Esophagus squamous epithelium (tissue), 4 donors: ENCODE measurements at regions not wholly inside any gene's neighbourhood (a gene's known extent, or its start where the extent isn't known, plus 50 kb on each side); places are given as distances from the start of the nearest gene placed in this dataset.

Experiments used
- POLR2A ChIP-seq, 4 donors: fragments of 450-650 bp; IDR thresholded peaks; one replicate each; pipeline ENCODE4 v1.6.1; 2017; ENCODE audit warnings: antibody characterized with exemption in 4 of 4, mild to moderate bottlenecking in 4 of 4, moderate library complexity in 3 of 4
- TF ChIP-seq, protein P1 (sequence below), 6 experiments: fragments of 450-650 bp in 4 of 6; fragments of 200-600 bp in 2 of 6; sonication (generic) in 2 of 6; IDR thresholded peaks; one replicate each; pipeline ENCODE4 v1.5.1; 2016 to 2019; ENCODE audit warnings: antibody characterized with exemption in 6 of 6, mild to moderate bottlenecking in 4 of 6, moderate library complexity in 4 of 6

DNA sequence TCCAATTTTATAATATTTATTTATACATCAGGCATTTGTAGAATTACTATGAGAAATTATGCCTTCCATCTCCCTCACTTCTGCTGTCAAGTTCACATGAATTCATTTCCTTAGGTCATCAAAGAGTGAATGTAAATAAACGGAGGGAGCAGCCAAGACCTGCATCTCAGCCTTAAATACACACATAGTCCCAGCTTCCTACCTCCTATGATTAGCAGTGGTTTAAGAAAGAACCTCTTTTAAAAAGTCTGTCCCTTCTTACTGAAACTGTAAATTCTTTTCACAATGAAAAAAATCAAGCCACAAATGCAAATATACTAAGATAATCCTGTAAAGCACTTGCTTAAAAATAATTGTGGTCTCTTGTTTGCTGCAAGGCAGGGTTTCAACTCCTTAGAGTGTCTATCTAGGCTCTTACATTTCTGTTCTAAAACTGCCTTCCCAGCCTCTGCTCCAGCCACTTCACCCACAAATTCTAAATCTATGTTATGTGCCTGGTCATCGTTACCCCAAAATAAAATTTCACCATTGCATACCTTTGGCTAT, 532.7 kb upstream of the FSHR start:
- TF ChIP-seq, protein P1, sequence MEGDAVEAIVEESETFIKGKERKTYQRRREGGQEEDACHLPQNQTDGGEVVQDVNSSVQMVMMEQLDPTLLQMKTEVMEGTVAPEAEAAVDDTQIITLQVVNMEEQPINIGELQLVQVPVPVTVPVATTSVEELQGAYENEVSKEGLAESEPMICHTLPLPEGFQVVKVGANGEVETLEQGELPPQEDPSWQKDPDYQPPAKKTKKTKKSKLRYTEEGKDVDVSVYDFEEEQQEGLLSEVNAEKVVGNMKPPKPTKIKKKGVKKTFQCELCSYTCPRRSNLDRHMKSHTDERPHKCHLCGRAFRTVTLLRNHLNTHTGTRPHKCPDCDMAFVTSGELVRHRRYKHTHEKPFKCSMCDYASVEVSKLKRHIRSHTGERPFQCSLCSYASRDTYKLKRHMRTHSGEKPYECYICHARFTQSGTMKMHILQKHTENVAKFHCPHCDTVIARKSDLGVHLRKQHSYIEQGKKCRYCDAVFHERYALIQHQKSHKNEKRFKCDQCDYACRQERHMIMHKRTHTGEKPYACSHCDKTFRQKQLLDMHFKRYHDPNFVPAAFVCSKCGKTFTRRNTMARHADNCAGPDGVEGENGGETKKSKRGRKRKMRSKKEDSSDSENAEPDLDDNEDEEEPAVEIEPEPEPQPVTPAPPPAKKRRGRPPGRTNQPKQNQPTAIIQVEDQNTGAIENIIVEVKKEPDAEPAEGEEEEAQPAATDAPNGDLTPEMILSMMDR (IDR thresholded peaks at IDR 0.05): no peak
- no peak for TF ChIP-seq POLR2A (IDR thresholded peaks at IDR 0.05)
